Chondrocyte (in vitro differentiated cells): ENCODE measurements at regions not wholly inside any gene's neighbourhood (a gene's known extent, or its start where the extent isn't known, plus 50 kb on each side); places are given as distances from the start of the nearest gene placed in this dataset.

ENCODE experiments used
- DNase-seq: peaks from one replicate; pipeline ENCODE4 v3.0.0; 2021; ENCODE audit warnings: mixed read lengths, low spot score
- H3K27ac Mint-ChIP-seq: one replicate; pipeline ENCODE4 v1.8.0; 2021; ENCODE audit warnings: mild to moderate bottlenecking, moderate library complexity, mixed read lengths; ENCODE audit not compliant: unreplicated experiment
- H3K27me3 Mint-ChIP-seq: 2 replicates; pipeline ENCODE4 v1.8.0; 2021; ENCODE audit warnings: low read depth, mixed read lengths
- H3K36me3 Mint-ChIP-seq: 2 replicates; pipeline ENCODE4 v1.8.0; 2021; ENCODE audit warnings: low read depth, mixed read lengths
- H3K4me1 Mint-ChIP-seq: 2 replicates; pipeline ENCODE4 v1.8.0; 2021; ENCODE audit warnings: low read depth, mild to moderate bottlenecking, mixed read lengths
- H3K4me3 Mint-ChIP-seq: one replicate; pipeline ENCODE4 v1.8.0; 2021; ENCODE audit warnings: mild to moderate bottlenecking, moderate library complexity, mixed read lengths; ENCODE audit not compliant: unreplicated experiment
- H3K9me3 Mint-ChIP-seq: 2 replicates; pipeline ENCODE4 v1.8.0; 2021; ENCODE audit warnings: low read depth, mixed read lengths
- CTCF ChIP-seq: fragments of 200-600 bp; sonication (generic); IDR thresholded peaks from 2 replicates; pipeline ENCODE4 v1.5.0; 2021; ENCODE audit warnings: antibody characterized with exemption, mild to moderate bottlenecking, moderate library complexity

- no peaks in the 10 kb centered on the region for H3K4me1 Mint-ChIP-seq
Observed at GRCh38 chr10:107978455-107978854, 813.9 kb upstream of the SORCS1 start.

GRCh38 chr10:107971973-107972372, 807.5 kb upstream of the SORCS1 start:
- no peaks in the 10 kb centered on the region for H3K27me3 Mint-ChIP-seq

More at GRCh38 chr10:107978455-107978854, 813.9 kb upstream of the SORCS1 start:
- Mint-ChIP-seq H3K4me3 (no peak overlapping the region), H3K9me3 (peaks cover 29% of the 10 kb centered on the region), H3K27me3 (no peaks in the 10 kb centered on the region), H3K27ac (no peak overlapping the region), H3K36me3 (no peaks in the 10 kb centered on the region)
- TF ChIP-seq CTCF: no peak
- DNase-seq: no peak

GRCh38 chr10:107971411-107971810, 806.9 kb upstream of the SORCS1 start:
- TF ChIP-seq CTCF: no peak
- DNase-seq: no peak
- Mint-ChIP-seq H3K4me3 (no peak overlapping the region), H3K36me3 (no peaks in the 10 kb centered on the region), H3K4me1 (no peaks in the 10 kb centered on the region), H3K9me3 (peaks cover 27% of the 10 kb centered on the region), H3K27ac (no peak overlapping the region), H3K27me3 (no peaks in the 10 kb centered on the region)

More at GRCh38 chr10:107971973-107972372, 807.5 kb upstream of the SORCS1 start:
- no peak for DNase-seq
- no peak overlapping the region for H3K27ac Mint-ChIP-seq
- peaks cover 29% of the 10 kb centered on the region for H3K9me3 Mint-ChIP-seq
- no peak for TF ChIP-seq CTCF
- no peak overlapping the region for H3K4me3 Mint-ChIP-seq
- no peaks in the 10 kb centered on the region for H3K36me3 Mint-ChIP-seq
- H3K4me1 Mint-ChIP-seq: no peaks in the 10 kb centered on the region

- no peaks in the 10 kb centered on the region for H3K36me3 Mint-ChIP-seq
- no peak overlapping the region for H3K4me3 Mint-ChIP-seq
- DNase-seq: no peak
- no peak for TF ChIP-seq CTCF
- H3K27me3 Mint-ChIP-seq: no peaks in the 10 kb centered on the region
- H3K27ac Mint-ChIP-seq: no peak overlapping the region
- peaks cover 21% of the 10 kb centered on the region for H3K9me3 Mint-ChIP-seq
- no peaks in the 10 kb centered on the region for H3K4me1 Mint-ChIP-seq
Observed at GRCh38 chr10:107970512-107970911, 806.0 kb upstream of the SORCS1 start.

GRCh38 chr10:107969936-107970335, 805.4 kb upstream of the SORCS1 start:
- DNase-seq: no peak
- TF ChIP-seq CTCF: no peak
- Mint-ChIP-seq H3K9me3 (peaks cover 20% of the 10 kb centered on the region), H3K4me1 (no peaks in the 10 kb centered on the region), H3K4me3 (no peak overlapping the region), H3K27ac (no peak overlapping the region), H3K36me3 (no peaks in the 10 kb centered on the region), H3K27me3 (no peaks in the 10 kb centered on the region)
